LoVo (cell line): ENCODE measurements at regions not wholly inside any gene's neighbourhood (a gene's known extent, or its start where the extent isn't known, plus 50 kb on each side); places are given as distances from the start of the nearest gene placed in this dataset.

Source experiments
- DNase-seq: peaks from one replicate; pipeline ENCODE4 v3.0.0-alpha.2; 2016; ENCODE audit warnings: low spot score

DNA sequence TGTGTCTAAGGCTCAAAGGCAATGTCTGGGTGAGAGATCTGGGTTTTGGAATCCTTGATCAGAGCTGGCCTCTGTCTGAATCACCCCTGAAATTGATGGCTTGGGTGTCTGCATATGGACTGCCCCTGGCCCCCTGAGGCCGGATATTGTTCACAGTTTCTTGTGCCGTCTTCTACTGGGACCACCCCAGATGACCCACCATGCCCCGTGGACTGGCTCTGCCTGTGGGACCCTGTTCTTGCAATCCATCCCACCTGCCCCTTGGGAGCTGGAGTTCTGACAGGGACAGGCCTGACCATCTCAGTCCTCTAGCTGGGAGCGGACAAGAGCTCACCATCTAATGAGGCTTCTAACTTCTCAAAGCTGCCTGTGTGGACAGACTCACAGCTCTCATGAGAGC lies 119.9 kb downstream of the FAM43A start:
- DNase-seq, result no peak

DNA sequence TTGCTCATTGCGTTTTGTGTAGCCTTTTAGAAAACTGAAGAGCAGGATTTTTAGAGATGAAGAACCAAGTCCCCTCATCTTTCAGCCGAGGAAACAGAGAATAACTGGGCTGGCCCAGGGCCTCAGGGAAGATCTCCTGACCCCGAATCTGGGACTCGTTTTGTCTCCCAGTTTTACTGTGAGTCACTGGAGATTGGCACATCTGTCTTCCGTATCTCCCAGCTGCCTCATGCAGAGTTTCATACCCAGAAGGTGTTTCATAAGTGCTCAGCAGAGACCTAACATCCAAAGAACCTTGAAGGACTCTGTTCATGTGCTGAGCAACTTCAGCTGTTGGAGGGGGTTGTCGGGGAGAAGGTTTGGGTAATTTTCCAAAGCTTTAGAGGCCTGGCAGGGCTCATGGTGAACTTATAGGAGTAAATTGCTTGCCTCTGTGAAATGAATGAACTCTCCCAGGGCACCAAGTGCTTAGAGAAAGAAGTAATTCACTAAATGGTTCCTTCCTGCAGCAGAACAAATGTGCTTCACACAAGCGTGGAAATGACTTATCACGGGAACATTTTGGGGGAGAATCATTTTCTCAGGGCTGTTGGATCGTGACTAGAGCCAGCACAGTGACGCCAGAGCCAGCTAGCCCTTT lies 121.4 kb downstream of the FAM43A start:
- DNase-seq, result no peak

DNA sequence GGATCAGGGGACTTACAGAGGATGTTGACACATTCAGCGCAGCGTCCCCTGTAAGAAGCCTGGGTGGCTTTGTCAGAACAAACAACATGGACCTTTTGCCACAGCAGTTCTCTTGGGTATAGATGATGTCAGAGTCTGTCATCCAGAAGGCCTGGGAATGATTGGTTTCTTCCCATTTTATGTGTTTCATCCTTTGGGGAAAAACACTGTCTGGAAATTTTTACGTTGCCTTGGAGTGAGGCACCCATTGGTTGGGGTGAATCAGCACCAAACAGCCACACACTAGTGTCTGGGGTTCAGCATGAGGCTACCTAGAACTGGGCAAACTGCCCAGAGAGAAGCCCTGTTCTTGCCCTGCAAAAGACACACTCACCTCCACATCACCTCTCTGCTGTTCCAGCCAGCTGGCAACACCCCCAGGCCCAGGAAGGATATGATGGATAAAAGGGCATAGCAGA lies 123.0 kb downstream of the FAM43A start:
- no peak for DNase-seq

- DNase-seq, result no peak
Measured at GRCh38 chr3:194809382-194809781, 123.7 kb downstream of the FAM43A start.

- DNase-seq, result no peak
Measured at GRCh38 chr3:194810076-194810475, 124.4 kb downstream of the FAM43A start.

DNA sequence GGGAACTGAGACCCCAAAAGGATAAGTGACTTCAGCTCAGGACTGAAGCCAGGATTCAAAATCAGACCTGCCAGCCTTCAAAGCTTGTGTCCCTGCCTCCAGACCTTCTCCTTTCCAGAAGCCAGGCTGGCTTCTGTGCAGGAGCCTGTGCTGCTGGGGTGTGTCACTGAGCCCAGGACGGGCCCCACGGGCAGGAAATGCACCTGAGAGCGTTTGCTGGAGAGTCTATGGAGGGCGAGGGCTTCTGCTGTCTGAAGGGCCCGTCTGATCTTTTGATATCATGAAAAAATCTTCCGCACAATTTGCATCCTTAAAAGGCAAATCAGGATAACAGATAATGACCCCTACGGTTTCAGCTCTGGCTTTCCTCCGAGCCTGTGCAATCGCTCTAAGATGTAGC lies 125.4 kb downstream of the FAM43A start:
- no peak for DNase-seq

- no peak for DNase-seq
Measured at GRCh38 chr3:194812176-194812575, 126.5 kb downstream of the FAM43A start.

DNA sequence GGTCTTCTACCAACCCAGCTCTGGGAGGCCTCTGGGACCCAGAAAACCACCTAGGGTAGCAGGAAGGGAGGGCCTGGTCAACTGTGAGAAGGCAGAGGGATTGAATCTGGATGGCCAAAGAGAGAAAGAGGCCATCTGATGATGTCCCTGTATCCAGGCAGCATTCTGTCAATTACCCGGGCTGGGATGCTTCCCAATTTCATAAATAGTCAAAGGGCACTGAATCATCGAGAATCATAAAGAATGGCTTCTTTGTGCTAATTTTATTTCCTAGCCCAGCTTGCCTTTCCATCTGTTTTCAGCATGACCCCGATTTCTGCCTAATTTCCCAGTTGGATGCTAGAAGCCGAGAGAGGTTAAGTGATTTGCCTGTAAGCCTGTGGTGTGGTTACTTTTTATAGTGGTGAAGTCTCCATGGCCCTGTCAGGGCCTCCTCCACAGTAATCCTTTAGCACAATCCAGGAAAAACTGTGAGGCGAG lies 129.2 kb downstream of the FAM43A start:
- DNase-seq, result no peak

GRCh38 chr3:194816748-194817591 lies 131.3 kb downstream of the FAM43A start:
- no peak for DNase-seq

DNA sequence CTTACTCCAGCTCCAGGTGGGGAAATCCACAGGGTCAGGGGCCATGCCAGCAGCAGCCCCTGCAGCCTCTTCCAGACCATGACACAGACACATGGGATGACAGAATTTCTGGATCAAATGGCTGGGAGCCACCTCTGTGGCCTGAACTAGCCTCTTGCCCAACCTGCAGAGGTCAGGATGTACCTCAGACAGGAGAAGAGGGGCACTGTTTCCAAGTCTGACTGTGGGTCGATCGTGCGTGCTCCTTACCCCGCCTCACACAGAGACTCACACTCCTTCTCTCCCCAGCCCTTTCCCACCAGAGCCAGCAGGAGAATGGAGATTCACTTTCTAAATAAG lies 131.9 kb downstream of the FAM43A start:
- DNase-seq, result no peak

DNA sequence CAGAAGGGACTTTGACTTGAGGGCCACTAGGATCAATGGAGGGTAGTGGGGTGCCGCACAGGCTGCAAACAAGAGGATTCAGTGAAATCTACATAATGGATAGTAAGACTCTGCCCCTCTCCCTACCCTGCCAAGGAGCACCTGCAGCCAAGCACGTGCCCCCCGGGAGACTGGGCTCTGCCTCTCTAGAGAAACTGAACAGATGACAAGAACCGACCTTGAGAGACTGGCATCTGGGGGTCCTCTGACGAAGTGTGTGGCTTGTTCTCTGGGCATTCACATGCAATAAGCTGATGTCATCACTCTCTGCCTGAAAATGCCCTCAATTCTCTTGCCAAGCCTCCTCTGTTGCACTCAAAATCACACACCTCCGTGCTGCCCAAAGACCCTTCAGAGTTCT lies 132.3 kb downstream of the FAM43A start:
- DNase-seq, result no peak

DNA sequence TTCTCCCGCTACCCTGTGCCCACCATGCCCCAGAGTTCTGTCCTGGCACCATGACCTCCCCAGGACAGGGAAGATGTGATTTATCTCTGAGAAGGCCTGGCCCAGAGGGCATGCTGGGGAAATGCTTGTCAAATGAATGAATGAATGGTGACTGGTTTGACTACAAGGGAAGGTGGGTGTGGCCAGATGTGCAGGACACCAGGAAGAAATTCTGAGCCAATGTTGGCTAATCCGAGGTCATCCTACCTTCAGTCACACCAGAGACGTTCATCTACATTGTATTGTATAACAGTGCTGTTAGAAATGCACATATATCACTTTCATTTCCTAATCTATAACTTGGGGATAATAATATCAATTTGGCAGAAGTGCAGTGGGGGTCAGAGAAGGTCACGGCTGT lies 138.4 kb downstream of the FAM43A start:
- DNase-seq, result no peak

DNA sequence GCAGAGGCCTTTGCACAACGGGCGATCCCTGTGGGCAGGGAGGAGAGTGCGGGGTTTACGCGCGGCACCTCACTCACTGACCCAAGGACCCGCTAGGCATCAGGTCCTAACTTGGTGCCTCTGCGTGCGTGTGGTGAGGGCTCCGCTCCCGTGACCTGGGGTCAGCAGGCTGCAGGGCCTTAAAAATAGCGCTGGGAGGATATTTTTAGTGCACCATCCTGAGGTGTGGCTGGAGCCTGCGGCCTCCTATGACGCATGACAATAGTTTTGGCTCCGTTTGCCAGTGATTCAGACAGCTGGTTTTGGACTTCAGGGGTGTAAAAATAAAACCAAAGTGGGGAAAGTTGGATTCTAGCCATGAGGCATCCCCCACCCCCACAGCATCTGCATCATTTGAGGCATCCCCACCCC lies 139.0 kb downstream of the FAM43A start:
- DNase-seq, result no peak

GRCh38 chr3:194826594-194826993 lies 140.9 kb downstream of the FAM43A start:
- no peak for DNase-seq

- no peak for DNase-seq
Measured at GRCh38 chr3:194827486-194827885, 141.8 kb downstream of the FAM43A start.

DNA sequence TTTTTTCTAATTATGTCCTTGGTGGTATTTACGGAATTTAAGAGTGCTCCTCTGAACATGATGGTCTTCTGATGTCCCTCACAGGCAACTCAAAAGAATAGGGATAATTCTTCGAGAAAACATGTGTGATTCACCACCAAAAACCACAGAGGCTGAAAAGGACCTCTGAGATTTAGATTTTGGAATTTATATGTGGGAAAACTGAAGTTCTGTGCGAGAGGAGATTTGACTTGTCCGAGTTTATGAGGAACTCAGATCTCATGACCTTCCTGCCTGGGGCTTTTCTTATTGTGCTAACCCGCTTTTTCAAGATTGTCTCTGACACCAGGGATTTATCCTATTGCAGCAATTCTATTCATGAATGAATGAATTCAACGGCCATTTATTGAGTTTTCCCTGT lies 142.4 kb downstream of the FAM43A start:
- DNase-seq, result no peak

- no peak for DNase-seq
Measured at GRCh38 chr3:194828926-194829325, 143.2 kb downstream of the FAM43A start.

DNA sequence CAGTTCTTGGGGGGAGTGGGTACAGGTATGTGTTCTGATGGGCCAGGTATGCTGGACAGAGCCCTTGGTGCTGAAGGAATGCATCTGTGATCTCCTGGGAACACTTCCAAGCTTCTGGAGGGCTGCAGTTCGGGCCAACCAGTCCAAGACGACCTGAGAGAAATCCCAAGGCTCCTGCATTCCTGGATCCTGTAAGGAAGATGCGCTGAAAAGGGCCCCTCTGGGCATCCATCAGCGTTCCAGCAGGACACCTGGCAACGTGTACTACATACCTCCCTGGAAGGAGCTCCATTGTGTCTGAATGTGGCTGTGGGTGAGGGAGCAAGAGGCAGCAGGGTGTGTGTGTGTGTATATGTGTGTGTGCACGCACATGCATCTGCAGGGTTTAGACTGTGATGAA lies 144.7 kb downstream of the FAM43A start:
- DNase-seq, result no peak

DNA sequence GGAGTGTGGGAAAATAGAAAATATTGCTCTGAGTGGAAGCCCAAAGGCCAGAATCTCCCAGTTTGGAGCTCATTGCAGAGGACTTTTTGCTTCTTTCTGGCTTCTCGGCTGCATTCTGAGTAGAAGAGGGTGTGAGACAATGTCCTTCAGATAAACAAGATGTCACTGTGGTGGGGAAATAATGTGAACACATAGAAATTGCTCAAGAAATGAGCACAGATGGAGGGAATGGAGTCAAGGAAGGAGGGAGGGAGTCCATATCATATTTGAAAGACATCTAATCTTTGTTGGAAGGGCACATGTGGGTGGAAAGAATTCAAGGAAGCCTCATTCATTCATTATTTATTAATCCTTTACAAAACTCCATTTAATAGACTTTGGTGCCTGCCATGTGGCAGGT lies 145.3 kb downstream of the FAM43A start:
- DNase-seq, result no peak

GRCh38 chr3:194832346-194833104 lies 146.8 kb downstream of the FAM43A start:
- no peak for DNase-seq

DNA sequence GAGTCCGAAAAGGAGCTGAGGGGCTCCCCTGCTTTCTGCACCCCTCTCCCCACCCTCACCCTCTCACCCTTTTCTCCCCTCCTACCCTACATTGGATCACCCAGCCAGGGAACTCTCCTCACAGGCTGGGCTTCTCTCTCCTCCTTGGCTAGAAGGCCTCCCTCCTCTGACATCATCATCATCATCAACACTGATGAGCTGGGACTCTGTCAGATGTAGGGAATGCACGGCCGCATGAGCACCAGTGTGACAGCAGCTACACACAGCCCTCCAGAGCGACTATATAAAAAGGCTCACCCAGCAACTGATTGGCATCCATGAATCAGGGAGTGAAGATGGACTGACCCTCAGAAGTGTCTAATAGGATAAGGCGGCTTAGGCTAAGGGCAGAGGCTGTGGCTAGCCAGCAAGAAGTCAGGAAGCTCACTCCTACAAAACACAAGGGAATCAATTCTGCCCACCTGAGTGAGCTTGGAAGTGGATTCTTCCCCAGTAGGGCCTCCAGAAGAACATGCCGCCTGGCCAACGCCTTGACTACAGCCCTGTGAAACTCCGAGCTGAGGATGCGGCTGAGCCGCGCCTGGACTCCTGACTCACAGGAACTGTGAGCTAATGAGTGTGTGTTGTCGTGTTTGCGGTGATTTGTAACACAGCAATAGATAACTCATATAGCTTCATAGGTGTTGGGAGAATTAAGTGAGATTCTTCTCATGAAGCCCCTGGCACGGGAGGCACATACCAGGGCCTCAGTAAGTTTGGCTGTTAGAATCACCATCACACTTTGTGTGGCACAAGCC lies 147.6 kb downstream of the FAM43A start:
- no peak for DNase-seq

- DNase-seq, result no peak
Measured at GRCh38 chr3:194836661-194837060, 151.0 kb downstream of the FAM43A start.
